GM19452 (cell line): ENCODE measurements at regions not wholly inside any gene's neighbourhood (a gene's known extent, or its start where the extent isn't known, plus 50 kb on each side); places are given as distances from the start of the nearest gene placed in this dataset.
"Not testable (repeated sequence)": the region's sequence is repeated elsewhere in the genome, so short reads cannot be mapped to it uniquely, and the experiment has no call there.

Source experiments
- ATAC-seq: cut with Tn5 transposase; IDR thresholded peaks from one replicate; pipeline ENCODE4 v1.9.1; 2021; ENCODE audit not compliant: unreplicated experiment

- no peak for ATAC-seq
Measured at GRCh38 chr5:87132696-87133095, 135.0 kb upstream of the RASA1 start.

GRCh38 chr5:87134513-87134912, 133.2 kb upstream of the RASA1 start:
- not testable (repeated sequence) for ATAC-seq

- ATAC-seq, result no peak
Measured at GRCh38 chr5:87136096-87136495, 131.6 kb upstream of the RASA1 start.

- no peak for ATAC-seq
Measured at GRCh38 chr5:87136733-87137132, 130.9 kb upstream of the RASA1 start.

- ATAC-seq, result no peak
Measured at GRCh38 chr5:87137283-87137682, 130.4 kb upstream of the RASA1 start.

GRCh38 chr5:87138091-87138805, 129.4 kb upstream of the RASA1 start:
- no peak for ATAC-seq

GRCh38 chr5:87139795-87140194, 127.9 kb upstream of the RASA1 start:
- no peak for ATAC-seq

- ATAC-seq, result no peak
Measured at GRCh38 chr5:87141544-87141943, 126.1 kb upstream of the RASA1 start.

- not testable (repeated sequence) for ATAC-seq
Measured at GRCh38 chr5:87145853-87146252, 121.8 kb upstream of the RASA1 start.

- no peak for ATAC-seq
Measured at GRCh38 chr5:87147441-87147840, 120.2 kb upstream of the RASA1 start.

GRCh38 chr5:87150630-87151029, 117.1 kb upstream of the RASA1 start:
- no peak for ATAC-seq

- ATAC-seq, result no peak
Measured at GRCh38 chr5:87151547-87151946, 116.1 kb upstream of the RASA1 start.

GRCh38 chr5:87152886-87153285, 114.8 kb upstream of the RASA1 start:
- no peak for ATAC-seq

- no peak for ATAC-seq
Measured at GRCh38 chr5:87154191-87154590, 113.5 kb upstream of the RASA1 start.

- no peak for ATAC-seq
Measured at GRCh38 chr5:87155106-87155505, 112.6 kb upstream of the RASA1 start.

- ATAC-seq, result no peak
Measured at GRCh38 chr5:87156631-87157030, 111.1 kb upstream of the RASA1 start.

GRCh38 chr5:87164409-87164808, 103.3 kb upstream of the RASA1 start:
- ATAC-seq, result no peak

- ATAC-seq, result no peak
Measured at GRCh38 chr5:87169300-87169991, 98.2 kb upstream of the RASA1 start.

GRCh38 chr5:87170799-87171198, 96.9 kb upstream of the RASA1 start:
- no peak for ATAC-seq

GRCh38 chr5:87182649-87183048, 85.0 kb upstream of the RASA1 start:
- ATAC-seq, result no peak

GRCh38 chr5:87183896-87184295, 83.8 kb upstream of the RASA1 start:
- no peak for ATAC-seq

GRCh38 chr5:87184605-87185004, 83.1 kb upstream of the RASA1 start:
- no peak for ATAC-seq

- no peak for ATAC-seq
Measured at GRCh38 chr5:87185838-87186237, 81.8 kb upstream of the RASA1 start.
